ENCODE measurements at regions not wholly inside any gene's neighbourhood (a gene's known extent, or its start where the extent isn't known, plus 50 kb on each side); places are given as distances from the start of the nearest gene placed in this dataset.

DNA sequence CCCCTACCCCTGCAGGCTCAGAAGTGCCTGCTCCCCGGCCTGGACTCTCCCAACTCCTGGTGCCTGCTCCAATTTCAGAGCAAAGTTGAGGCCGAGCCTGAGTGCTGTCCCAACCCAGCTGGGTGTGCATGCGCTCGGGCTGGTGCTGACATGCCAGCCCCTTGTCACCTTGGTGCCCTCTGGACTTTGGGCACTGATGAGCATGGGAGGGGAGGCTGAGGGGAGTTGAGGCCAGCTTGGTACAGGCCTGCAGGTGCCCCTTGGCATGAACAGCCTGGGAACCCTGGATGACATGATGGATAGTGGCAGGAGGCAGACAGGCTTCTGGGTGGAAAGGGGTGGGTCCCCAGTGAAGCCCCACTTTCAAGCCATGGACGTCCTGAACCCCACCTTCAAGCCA lies 366.1 kb upstream of the NEGR1 start:
- CTCF ChIA-PET = no interaction called here
- no peak overlapping the region for H3K4me3 Mint-ChIP-seq

DNA sequence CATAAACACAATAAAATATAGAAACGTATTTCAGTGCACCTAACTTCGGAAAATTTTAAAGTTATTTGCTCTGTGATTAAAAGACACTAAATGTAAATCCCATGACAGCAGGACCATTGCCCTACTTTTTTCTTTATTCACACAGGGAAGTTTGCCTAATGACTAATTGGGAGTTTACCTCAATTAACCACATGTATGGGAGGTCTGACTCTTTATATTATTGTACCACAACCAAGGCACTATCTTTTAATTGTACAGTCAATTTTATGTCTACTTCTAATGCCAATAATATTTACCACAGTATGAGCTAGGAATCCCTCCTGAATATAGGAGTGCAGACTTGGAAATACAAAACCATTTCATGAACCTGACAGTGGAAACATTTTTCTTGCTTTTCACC lies 360.8 kb upstream of the NEGR1 start:
- peaks cover 1% of the 10 kb centered on the region for H3K9me3 Mint-ChIP-seq
- no peaks in the 10 kb centered on the region for H3K4me1 Mint-ChIP-seq (ENCODE audit: low read depth)
- POLR2A ChIA-PET = no interaction called here
- ATAC-seq (no peak), DNase-seq (no peak)
- CTCF ChIA-PET = no interaction called here
- intact Hi-C loops (cut with micrococcal nuclease) = no loop called here
- no peaks in the 10 kb centered on the region for H3K27me3 Mint-ChIP-seq
- H3K27ac Mint-ChIP-seq = no peak overlapping the region
- TF ChIP-seq, protein P1, sequence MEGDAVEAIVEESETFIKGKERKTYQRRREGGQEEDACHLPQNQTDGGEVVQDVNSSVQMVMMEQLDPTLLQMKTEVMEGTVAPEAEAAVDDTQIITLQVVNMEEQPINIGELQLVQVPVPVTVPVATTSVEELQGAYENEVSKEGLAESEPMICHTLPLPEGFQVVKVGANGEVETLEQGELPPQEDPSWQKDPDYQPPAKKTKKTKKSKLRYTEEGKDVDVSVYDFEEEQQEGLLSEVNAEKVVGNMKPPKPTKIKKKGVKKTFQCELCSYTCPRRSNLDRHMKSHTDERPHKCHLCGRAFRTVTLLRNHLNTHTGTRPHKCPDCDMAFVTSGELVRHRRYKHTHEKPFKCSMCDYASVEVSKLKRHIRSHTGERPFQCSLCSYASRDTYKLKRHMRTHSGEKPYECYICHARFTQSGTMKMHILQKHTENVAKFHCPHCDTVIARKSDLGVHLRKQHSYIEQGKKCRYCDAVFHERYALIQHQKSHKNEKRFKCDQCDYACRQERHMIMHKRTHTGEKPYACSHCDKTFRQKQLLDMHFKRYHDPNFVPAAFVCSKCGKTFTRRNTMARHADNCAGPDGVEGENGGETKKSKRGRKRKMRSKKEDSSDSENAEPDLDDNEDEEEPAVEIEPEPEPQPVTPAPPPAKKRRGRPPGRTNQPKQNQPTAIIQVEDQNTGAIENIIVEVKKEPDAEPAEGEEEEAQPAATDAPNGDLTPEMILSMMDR (IDR thresholded peaks at IDR 0.05) = no peak
- H3K4me3 Mint-ChIP-seq = no peak overlapping the region
- no peaks in the 10 kb centered on the region for H3K36me3 Mint-ChIP-seq (ENCODE audit: low read depth)

More for the DNA sequence above, 366.1 kb upstream of the NEGR1 start:
- no peaks in the 10 kb centered on the region for H3K27me3 Mint-ChIP-seq
- DNase-seq (no peak), ATAC-seq (no peak)
- no peak overlapping the region for H3K27ac Mint-ChIP-seq
- POLR2A ChIA-PET = interaction anchor here (1.1 kb wide), 1 partner anchor 9 kb away, joined by 4 read pairs; no protein-coding TSS in a partner anchor
- no peaks in the 10 kb centered on the region for H3K36me3 Mint-ChIP-seq (ENCODE audit: low read depth)
- TF ChIP-seq, protein P1 (IDR thresholded peaks at IDR 0.05) = no peak
- H3K4me1 Mint-ChIP-seq (ENCODE audit: low read depth) = no peaks in the 10 kb centered on the region
- no peaks in the 10 kb centered on the region for H3K9me3 Mint-ChIP-seq
- intact Hi-C loops (cut with micrococcal nuclease) = no loop called here

DNA sequence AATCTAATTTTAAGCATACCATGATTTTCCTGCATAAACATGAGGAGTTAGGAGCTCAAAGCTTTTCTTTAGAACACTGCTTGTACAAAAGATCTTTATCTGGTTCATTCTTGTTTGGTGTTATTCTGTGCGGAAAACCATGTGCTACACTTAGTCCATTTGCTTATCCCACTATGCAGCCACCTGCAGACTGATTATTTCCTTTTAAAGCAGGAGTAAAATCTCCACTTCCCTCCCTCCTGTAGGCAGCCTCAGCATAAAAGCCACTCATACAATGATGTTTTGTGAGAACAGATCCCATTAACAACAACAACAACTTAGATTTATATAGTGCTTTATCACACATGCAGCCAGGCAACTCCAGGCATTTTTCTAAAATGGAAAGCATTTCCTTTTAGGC lies 355.3 kb upstream of the NEGR1 start:
- ChIA-PET CTCF (no interaction called here), POLR2A (no interaction called here)
- Mint-ChIP-seq H3K27me3 (no peaks in the 10 kb centered on the region), H3K4me1 (ENCODE audit: low read depth) (no peaks in the 10 kb centered on the region), H3K27ac (no peak overlapping the region), H3K4me3 (no peak overlapping the region), H3K36me3 (ENCODE audit: low read depth) (no peaks in the 10 kb centered on the region), H3K9me3 (peaks cover 5% of the 10 kb centered on the region)
- intact Hi-C loops (cut with micrococcal nuclease) = no loop called here
- DNase-seq (no peak), ATAC-seq (no peak)
- TF ChIP-seq, protein P1 (IDR thresholded peaks at IDR 0.05) = no peak

DNA sequence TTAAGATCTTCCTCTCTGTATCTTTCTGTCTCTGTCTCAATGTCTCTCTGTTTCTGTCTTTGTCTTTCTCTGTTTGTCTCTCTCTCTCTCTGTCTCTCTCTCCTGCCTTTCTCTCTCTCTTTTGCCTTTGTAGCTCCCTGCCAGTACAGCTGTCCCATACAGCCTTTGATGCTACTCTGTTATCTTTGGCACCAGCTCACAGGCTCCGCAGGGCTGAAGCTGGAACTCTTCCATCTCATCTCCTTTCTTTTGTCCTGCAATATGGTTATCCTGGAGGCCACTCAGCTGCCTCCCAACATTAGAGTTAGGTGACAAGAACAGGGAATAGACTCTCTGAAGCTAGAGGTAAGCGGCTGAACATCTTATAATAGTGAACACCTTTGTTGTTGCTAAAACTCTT lies 354.3 kb upstream of the NEGR1 start:
- Mint-ChIP-seq H3K9me3 (peaks cover 5% of the 10 kb centered on the region), H3K4me1 (ENCODE audit: low read depth) (no peaks in the 10 kb centered on the region), H3K27ac (no peak overlapping the region), H3K27me3 (no peaks in the 10 kb centered on the region), H3K4me3 (no peak overlapping the region), H3K36me3 (ENCODE audit: low read depth) (no peaks in the 10 kb centered on the region)
- ChIA-PET POLR2A (no interaction called here), CTCF (no interaction called here)
- no peak for DNase-seq
- TF ChIP-seq, protein P1 (IDR thresholded peaks at IDR 0.05) = no peak
- intact Hi-C loops (cut with micrococcal nuclease) = no loop called here
- ATAC-seq = no peak

DNA sequence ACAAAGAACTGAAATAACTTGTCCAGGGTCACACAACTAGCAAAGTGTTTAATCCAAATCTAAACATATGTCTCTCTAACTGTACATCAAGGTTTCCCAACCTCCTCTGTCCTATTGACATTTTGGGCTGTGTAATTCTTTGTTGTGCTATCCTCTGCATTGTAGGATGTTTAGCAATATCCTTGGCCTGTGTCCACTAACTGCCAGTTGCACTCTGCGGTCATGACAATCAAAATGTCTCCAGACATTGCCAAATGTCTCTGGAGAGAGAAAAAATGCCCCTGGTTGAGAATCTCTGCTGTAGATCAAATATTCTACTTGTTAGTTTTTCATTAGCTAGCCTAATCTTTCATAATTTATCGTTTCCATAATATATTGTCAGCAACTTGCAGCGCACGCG lies 353.4 kb upstream of the NEGR1 start:
- no peak overlapping the region for H3K27ac Mint-ChIP-seq
- DNase-seq (no peak), ATAC-seq (no peak)
- no peaks in the 10 kb centered on the region for H3K36me3 Mint-ChIP-seq (ENCODE audit: low read depth)
- TF ChIP-seq, protein P1 (IDR thresholded peaks at IDR 0.05) = no peak
- no peaks in the 10 kb centered on the region for H3K27me3 Mint-ChIP-seq
- no peak overlapping the region for H3K4me3 Mint-ChIP-seq
- H3K4me1 Mint-ChIP-seq (ENCODE audit: low read depth) = no peaks in the 10 kb centered on the region
- intact Hi-C loops (cut with micrococcal nuclease) = no loop called here
- ChIA-PET CTCF (no interaction called here), POLR2A (no interaction called here)
- H3K9me3 Mint-ChIP-seq = peaks cover 5% of the 10 kb centered on the region

Data from activated CD8-positive, alpha-beta T cell treated with anti-CD3 and anti-CD28 coated beads for 36 hours (primary cell).